ENCODE measurements at regions not wholly inside any gene's neighbourhood (a gene's known extent, or its start where the extent isn't known, plus 50 kb on each side); places are given as distances from the start of the nearest gene placed in this dataset.
A peak's percentile ranks its signal among the peaks of the same experiment; 100 is the strongest.

GRCh38 chr5:73312872-73313510, 135.6 kb downstream of the FOXD1 start:
- TF ChIP-seq CTCF (conservative IDR thresholded peaks at IDR 0.05; ENCODE audit: low read depth, low read length) (0 out of 2 replicates have a peak, but pooled peaks have one; percentile 0), EZH2 (IDR thresholded peaks at IDR 0.05; ENCODE audit: borderline replicate concordance, low read depth, low read length, poor library complexity, severe bottlenecking) (no peak)

Data from A673 (cell line).